ENCODE measurements at regions not wholly inside any gene's neighbourhood (a gene's known extent, or its start where the extent isn't known, plus 50 kb on each side); places are given as distances from the start of the nearest gene placed in this dataset.

- no peaks in the 10 kb centered on the region for H3K4me1 ChIP-seq (ENCODE audit: control insufficient read depth, insufficient read depth, low read length)
- H3K9me3 ChIP-seq (ENCODE audit: control insufficient read depth, low read length): no peaks in the 10 kb centered on the region
Observed at GRCh38 chr13:97057176-97057575, 62.9 kb upstream of the OXGR1 start.

DNA sequence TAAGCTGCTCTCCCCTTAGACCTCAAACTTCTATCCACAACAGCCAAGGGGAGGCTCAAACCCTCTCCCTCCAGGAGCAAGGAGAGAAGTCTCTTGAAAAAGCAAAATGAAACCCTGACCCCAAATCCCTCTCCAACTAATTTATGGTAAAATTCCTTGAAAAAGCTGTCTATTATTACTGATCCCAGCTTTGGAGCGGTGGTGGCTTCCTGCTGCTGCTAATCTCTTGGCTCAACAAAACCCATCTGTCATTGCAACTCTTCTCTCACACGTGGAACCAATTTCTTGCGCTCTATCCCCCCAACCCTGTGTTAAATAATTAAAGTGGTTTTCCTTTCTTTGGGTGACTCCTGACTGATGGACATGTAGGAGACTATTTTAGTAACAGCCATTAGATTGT is 64.1 kb upstream of the OXGR1 start:
- no peaks in the 10 kb centered on the region for H3K9me3 ChIP-seq (ENCODE audit: control insufficient read depth, low read length)
- H3K27me3 ChIP-seq (ENCODE audit: control insufficient read depth, insufficient read depth, low read length): no peaks in the 10 kb centered on the region
- no peak overlapping the region for H3K4me3 ChIP-seq (ENCODE audit: low read length)
- no peaks in the 10 kb centered on the region for H3K4me1 ChIP-seq (ENCODE audit: control insufficient read depth, insufficient read depth, low read length)
- H3K9ac ChIP-seq (ENCODE audit: low read length): no peak overlapping the region
- H3K36me3 ChIP-seq (ENCODE audit: control insufficient read depth, insufficient read depth, low read length): no peaks in the 10 kb centered on the region

More at GRCh38 chr13:97057176-97057575, 62.9 kb upstream of the OXGR1 start:
- Histone ChIP-seq H3K9ac (ENCODE audit: low read length) (no peak overlapping the region), H3K4me3 (ENCODE audit: low read length) (no peak overlapping the region), H3K36me3 (ENCODE audit: control insufficient read depth, insufficient read depth, low read length) (no peaks in the 10 kb centered on the region), H3K27me3 (ENCODE audit: control insufficient read depth, insufficient read depth, low read length) (no peaks in the 10 kb centered on the region)

DNA sequence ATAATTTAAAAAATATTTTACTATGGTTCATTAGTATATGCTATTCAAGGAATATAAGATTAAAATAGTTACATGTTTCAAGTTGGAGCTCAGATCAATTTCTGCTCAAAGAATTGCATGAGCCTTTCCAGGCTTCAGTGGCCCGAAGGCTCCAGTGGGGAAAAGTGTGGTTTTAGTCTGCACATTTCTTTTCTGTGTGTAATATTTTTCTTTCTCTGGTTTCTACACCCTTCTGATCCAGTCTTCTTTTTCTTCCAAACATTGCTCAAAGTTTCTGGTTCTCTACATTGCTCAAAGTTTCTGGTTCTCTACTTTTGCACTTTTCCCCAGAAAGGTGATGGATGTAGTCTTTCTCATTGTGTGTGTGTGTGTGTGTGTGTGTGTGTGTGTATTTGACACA is 64.7 kb upstream of the OXGR1 start:
- Histone ChIP-seq H3K27me3 (ENCODE audit: control insufficient read depth, insufficient read depth, low read length) (no peaks in the 10 kb centered on the region), H3K9me3 (ENCODE audit: control insufficient read depth, low read length) (no peaks in the 10 kb centered on the region), H3K36me3 (ENCODE audit: control insufficient read depth, insufficient read depth, low read length) (no peaks in the 10 kb centered on the region), H3K9ac (ENCODE audit: low read length) (no peak overlapping the region), H3K4me3 (ENCODE audit: low read length) (no peak overlapping the region), H3K4me1 (ENCODE audit: control insufficient read depth, insufficient read depth, low read length) (no peaks in the 10 kb centered on the region)

DNA sequence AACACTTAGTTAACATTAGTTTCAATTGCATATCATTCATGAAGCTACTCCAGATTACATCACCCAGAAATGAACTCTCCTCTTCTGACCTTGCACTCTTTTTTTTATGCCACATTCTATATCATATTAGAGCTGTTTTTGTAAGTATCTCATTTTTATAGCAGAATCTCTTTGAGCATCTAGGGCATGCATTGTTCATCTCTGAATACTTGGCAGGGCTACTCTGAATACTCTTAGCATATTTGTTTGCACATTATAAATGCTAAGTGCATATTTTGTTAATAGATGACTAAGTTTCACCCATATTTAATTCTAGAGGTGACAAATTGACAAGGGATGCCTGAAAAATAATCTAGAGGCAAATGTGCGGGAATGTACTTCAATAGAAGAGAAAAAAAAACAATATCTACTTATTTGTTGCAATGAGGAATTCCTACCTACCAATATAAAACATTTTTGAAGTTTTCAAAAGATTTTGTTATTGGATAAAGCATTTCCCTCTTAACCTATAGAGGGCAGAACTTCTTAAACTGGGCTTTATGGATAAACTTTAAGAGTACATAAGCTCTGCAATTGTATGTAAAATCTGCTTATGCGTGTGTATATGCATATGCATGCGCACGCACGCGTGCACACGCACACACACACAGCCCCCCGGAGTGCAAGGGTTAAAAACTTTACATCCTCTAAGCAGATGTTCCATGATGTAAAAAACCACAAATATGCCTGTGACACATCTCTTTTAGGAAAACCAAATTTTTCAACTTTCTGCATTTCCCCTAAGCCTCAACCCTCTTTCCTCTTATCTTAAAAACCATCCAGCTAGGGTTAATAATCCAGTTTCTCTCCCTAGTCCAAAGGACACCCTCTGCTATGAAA is 73.0 kb upstream of the OXGR1 start:
- no peaks in the 10 kb centered on the region for H3K4me1 ChIP-seq (ENCODE audit: control insufficient read depth, insufficient read depth, low read length)
- no peak overlapping the region for H3K4me3 ChIP-seq (ENCODE audit: low read length)
- no peaks in the 10 kb centered on the region for H3K36me3 ChIP-seq (ENCODE audit: control insufficient read depth, insufficient read depth, low read length)
- H3K9ac ChIP-seq (ENCODE audit: low read length): no peak overlapping the region
- no peaks in the 10 kb centered on the region for H3K9me3 ChIP-seq (ENCODE audit: control insufficient read depth, low read length)
- H3K27me3 ChIP-seq (ENCODE audit: control insufficient read depth, insufficient read depth, low read length): peaks cover 10% of the 10 kb centered on the region

DNA sequence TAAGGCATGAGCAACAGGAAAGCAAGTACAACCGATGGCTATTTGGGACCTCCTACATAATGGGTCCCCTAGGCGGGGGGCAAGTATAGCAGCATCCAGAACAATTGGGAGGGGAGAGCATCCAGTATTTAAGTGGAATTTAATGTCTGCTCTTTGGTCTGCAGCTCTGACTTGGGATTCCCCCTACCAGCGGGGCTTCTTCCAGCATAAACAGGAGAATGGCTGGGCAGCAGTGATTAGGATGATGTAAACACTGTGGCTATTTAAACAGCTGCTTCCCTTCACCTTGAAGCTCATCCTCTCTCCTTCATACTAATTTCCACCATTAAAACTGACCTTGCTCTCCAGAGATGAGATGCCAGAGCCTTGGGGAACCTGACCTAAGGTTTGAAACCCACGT is 73.9 kb upstream of the OXGR1 start:
- Histone ChIP-seq H3K9ac (ENCODE audit: low read length) (no peak overlapping the region), H3K36me3 (ENCODE audit: control insufficient read depth, insufficient read depth, low read length) (no peaks in the 10 kb centered on the region), H3K4me3 (ENCODE audit: low read length) (no peak overlapping the region), H3K27me3 (ENCODE audit: control insufficient read depth, insufficient read depth, low read length) (peaks cover 10% of the 10 kb centered on the region), H3K4me1 (ENCODE audit: control insufficient read depth, insufficient read depth, low read length) (no peaks in the 10 kb centered on the region), H3K9me3 (ENCODE audit: control insufficient read depth, low read length) (no peaks in the 10 kb centered on the region)

DNA sequence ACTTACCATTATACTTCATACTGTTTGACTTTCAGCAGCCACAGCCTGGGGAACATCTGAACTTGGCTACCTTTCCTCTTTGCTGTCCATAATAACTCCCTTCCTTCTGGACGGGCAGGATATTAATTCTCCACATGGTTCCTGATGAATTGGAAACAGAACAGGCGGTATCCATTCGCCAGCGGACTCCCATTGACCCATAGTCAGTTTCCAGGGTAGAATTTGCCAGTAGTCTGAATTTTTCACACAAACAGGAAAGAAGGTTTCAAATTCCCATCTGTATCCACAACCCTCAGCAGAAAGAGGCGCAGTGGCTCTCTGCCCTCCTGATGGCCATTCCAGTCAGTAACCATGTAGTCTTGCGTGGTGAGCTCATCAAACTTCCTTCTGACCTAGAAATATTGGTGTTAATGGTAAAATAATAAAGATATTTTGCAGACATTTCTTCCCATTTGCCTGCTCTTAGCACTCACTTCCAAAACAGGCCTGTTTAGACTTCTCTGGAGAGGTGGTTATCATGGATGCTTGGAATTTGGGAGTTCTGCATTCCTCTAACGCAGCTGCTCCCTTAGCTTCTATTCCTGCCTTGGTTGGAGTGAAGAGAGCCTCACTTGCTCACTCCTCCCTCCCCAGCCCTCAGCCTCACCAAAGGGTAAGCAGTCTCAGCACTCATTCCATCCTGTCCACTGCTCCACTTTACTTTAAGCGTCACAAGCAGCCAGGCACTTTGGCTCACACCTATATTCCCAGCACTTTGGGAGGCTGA is 75.0 kb upstream of the OXGR1 start:
- H3K9me3 ChIP-seq (ENCODE audit: control insufficient read depth, low read length): no peaks in the 10 kb centered on the region
- no peaks in the 10 kb centered on the region for H3K36me3 ChIP-seq (ENCODE audit: control insufficient read depth, insufficient read depth, low read length)
- no peaks in the 10 kb centered on the region for H3K4me1 ChIP-seq (ENCODE audit: control insufficient read depth, insufficient read depth, low read length)
- H3K27me3 ChIP-seq (ENCODE audit: control insufficient read depth, insufficient read depth, low read length): peaks cover 10% of the 10 kb centered on the region
- no peak overlapping the region for H3K4me3 ChIP-seq (ENCODE audit: low read length)
- H3K9ac ChIP-seq (ENCODE audit: low read length): no peak overlapping the region

DNA sequence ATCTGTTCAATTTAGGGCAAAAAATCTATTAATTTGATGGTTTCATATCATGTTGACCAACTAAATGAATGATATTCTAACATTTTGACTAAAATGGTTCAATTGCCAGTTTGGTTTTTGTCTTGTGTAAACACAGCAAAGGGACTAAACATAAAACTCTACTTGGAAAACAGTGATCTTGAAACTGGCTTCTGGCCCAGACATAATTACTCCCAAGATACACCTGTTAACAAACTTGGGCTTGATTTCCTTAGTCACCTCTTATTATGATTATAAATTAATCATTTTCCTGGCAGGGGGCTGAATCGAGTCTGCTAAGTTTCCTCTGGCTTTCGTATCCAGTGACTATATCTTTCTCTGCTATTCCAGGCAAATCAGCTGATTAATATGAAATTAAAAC is 78.0 kb upstream of the OXGR1 start:
- no peaks in the 10 kb centered on the region for H3K4me1 ChIP-seq (ENCODE audit: control insufficient read depth, insufficient read depth, low read length)
- H3K9me3 ChIP-seq (ENCODE audit: control insufficient read depth, low read length): peaks cover 3% of the 10 kb centered on the region
- H3K27me3 ChIP-seq (ENCODE audit: control insufficient read depth, insufficient read depth, low read length): peaks cover 13% of the 10 kb centered on the region
- no peaks in the 10 kb centered on the region for H3K36me3 ChIP-seq (ENCODE audit: control insufficient read depth, insufficient read depth, low read length)
- H3K4me3 ChIP-seq (ENCODE audit: low read length): no peak overlapping the region
- no peak overlapping the region for H3K9ac ChIP-seq (ENCODE audit: low read length)

DNA sequence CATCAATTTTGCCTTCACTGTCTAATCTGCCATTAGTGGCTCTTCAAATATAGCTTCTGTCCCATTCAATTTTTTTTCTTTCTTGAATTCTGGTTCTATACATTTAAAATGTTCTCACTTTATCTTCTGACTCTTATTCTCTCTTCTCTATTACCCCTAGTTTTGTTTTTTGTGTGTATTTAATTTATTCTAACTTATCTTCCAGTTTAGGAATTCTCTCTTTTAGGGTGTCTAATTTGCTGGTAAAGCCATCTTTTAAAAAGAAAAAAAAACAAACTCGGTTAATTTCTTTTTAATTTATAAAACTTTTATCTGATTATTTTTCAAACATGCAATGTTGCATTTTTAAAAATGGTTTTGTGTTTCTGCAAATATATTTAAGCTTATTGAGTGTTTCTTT is 80.3 kb upstream of the OXGR1 start:
- H3K9ac ChIP-seq (ENCODE audit: low read length): no peak overlapping the region
- H3K4me3 ChIP-seq (ENCODE audit: low read length): no peak overlapping the region
- peaks cover 3% of the 10 kb centered on the region for H3K9me3 ChIP-seq (ENCODE audit: control insufficient read depth, low read length)
- H3K4me1 ChIP-seq (ENCODE audit: control insufficient read depth, insufficient read depth, low read length): no peaks in the 10 kb centered on the region
- H3K27me3 ChIP-seq (ENCODE audit: control insufficient read depth, insufficient read depth, low read length): peaks cover 3% of the 10 kb centered on the region
- no peaks in the 10 kb centered on the region for H3K36me3 ChIP-seq (ENCODE audit: control insufficient read depth, insufficient read depth, low read length)

DNA sequence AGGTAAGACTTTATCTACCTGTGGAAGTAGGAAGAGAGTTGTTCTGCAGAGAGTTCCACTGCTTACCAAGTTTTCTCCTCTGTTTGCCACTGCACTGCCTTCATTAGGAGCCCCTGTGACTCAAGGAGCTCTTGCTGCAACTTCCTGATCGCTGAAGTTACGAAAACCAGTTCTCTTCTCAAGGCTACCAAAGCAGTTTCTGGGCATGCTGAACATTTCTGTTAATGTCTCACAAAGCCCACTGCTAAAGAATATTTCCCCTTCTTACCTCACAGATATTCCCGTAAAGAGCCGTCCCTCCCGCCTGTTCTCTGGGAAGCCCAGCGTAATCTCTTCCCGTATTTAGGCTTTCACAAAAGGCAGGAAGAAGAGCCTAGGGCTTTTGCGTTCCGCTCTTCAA is 82.6 kb upstream of the OXGR1 start:
- peaks cover 3% of the 10 kb centered on the region for H3K9me3 ChIP-seq (ENCODE audit: control insufficient read depth, low read length)
- H3K4me3 ChIP-seq (ENCODE audit: low read length): no peak overlapping the region
- H3K36me3 ChIP-seq (ENCODE audit: control insufficient read depth, insufficient read depth, low read length): no peaks in the 10 kb centered on the region
- H3K4me1 ChIP-seq (ENCODE audit: control insufficient read depth, insufficient read depth, low read length): no peaks in the 10 kb centered on the region
- peaks cover 3% of the 10 kb centered on the region for H3K27me3 ChIP-seq (ENCODE audit: control insufficient read depth, insufficient read depth, low read length)
- no peak overlapping the region for H3K9ac ChIP-seq (ENCODE audit: low read length)

DNA sequence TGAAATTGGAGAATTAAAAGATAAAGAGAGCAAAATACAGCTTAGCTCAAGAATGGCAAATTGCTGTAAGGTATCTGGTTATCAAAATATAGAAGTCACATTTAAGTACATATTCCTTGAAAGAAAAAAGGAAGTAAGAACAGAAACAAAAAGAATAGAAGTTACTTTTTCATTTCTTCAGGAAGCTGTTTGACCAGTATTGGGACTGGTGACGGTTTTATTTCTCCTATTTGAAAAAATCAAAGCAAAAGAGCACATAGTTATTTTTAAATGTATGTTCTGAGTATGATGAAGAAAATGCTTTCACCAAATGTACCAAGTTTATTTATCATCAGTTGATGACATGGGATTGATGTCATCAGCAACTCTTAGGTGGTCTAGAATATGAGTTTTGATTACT is 83.1 kb upstream of the OXGR1 start:
- Histone ChIP-seq H3K9me3 (ENCODE audit: control insufficient read depth, low read length) (peaks cover 3% of the 10 kb centered on the region), H3K4me3 (ENCODE audit: low read length) (no peak overlapping the region), H3K9ac (ENCODE audit: low read length) (no peak overlapping the region), H3K27me3 (ENCODE audit: control insufficient read depth, insufficient read depth, low read length) (peaks cover 3% of the 10 kb centered on the region), H3K36me3 (ENCODE audit: control insufficient read depth, insufficient read depth, low read length) (no peaks in the 10 kb centered on the region), H3K4me1 (ENCODE audit: control insufficient read depth, insufficient read depth, low read length) (no peaks in the 10 kb centered on the region)

DNA sequence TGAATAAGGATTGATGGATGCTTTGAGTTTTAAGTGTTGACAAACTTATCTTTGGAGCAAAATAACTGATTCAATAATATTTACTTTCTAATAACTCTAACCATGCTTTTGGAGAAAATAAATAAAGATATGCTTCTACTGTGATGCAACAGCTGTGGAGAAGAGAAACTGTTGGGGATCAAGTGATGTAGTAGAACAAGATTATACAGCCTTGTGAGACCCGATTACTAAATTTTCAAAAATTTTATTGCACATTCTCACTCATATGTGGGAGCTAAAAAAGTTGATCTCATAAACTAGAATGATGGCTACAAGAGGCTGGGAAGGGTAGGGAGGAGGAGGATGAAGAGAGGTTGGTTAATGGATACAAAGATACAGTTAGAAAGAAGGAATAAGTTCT is 85.5 kb upstream of the OXGR1 start:
- H3K9ac ChIP-seq (ENCODE audit: low read length): no peak overlapping the region
- H3K9me3 ChIP-seq (ENCODE audit: control insufficient read depth, low read length): peaks cover 3% of the 10 kb centered on the region
- no peak overlapping the region for H3K4me3 ChIP-seq (ENCODE audit: low read length)
- H3K27me3 ChIP-seq (ENCODE audit: control insufficient read depth, insufficient read depth, low read length): peaks cover 3% of the 10 kb centered on the region
- no peaks in the 10 kb centered on the region for H3K4me1 ChIP-seq (ENCODE audit: control insufficient read depth, insufficient read depth, low read length)
- H3K36me3 ChIP-seq (ENCODE audit: control insufficient read depth, insufficient read depth, low read length): no peaks in the 10 kb centered on the region

- Histone ChIP-seq H3K9ac (ENCODE audit: low read length) (no peak overlapping the region), H3K9me3 (ENCODE audit: control insufficient read depth, low read length) (no peaks in the 10 kb centered on the region), H3K36me3 (ENCODE audit: control insufficient read depth, insufficient read depth, low read length) (no peaks in the 10 kb centered on the region), H3K4me1 (ENCODE audit: control insufficient read depth, insufficient read depth, low read length) (no peaks in the 10 kb centered on the region), H3K4me3 (ENCODE audit: low read length) (no peak overlapping the region), H3K27me3 (ENCODE audit: control insufficient read depth, insufficient read depth, low read length) (no peaks in the 10 kb centered on the region)
Observed at GRCh38 chr13:97082461-97083207, 88.4 kb upstream of the OXGR1 start.

Measured in mucosa of stomach (tissue), 1 donor.